ENCODE measurements at regions not wholly inside any gene's neighbourhood (a gene's known extent, or its start where the extent isn't known, plus 50 kb on each side); places are given as distances from the start of the nearest gene placed in this dataset.
"Not testable (repeated sequence)": the region's sequence is repeated elsewhere in the genome, so short reads cannot be mapped to it uniquely, and the experiment has no call there.

GRCh38 chr6:67790569-67790968, 844.5 kb upstream of the ADGRB3 start:
- no peaks in the 10 kb centered on the region for H3K27me3 ChIP-seq
- H3K27ac ChIP-seq: no peak overlapping the region
- H3K9me3 ChIP-seq: no peaks in the 10 kb centered on the region
- no peak for DNase-seq (ENCODE audit: extremely low spot score in 2 of 2)
- TF ChIP-seq POLR2AphosphoS5 (IDR thresholded peaks at IDR 0.05; ENCODE audit: insufficient read depth in 1 of 2, low read depth in 1 of 2) (no peak), POLR2A (IDR thresholded peaks at IDR 0.05) (no peak)
- no peaks in the 10 kb centered on the region for H3K36me3 ChIP-seq
- H3K4me1 ChIP-seq: no peaks in the 10 kb centered on the region
- no peak overlapping the region for H3K4me3 ChIP-seq
- intact Hi-C loops (cut with DNase I): no loop called here

GRCh38 chr6:67787119-67787518, 848.0 kb upstream of the ADGRB3 start:
- H3K27me3 ChIP-seq; DNase-seq (ENCODE audit: extremely low spot score in 2 of 2); H3K36me3 ChIP-seq; H3K27ac ChIP-seq; H3K4me1 ChIP-seq; intact Hi-C loops (cut with DNase I); H3K9me3 ChIP-seq; H3K4me3 ChIP-seq: not testable (repeated sequence)

GRCh38 chr6:67779876-67780275, 855.2 kb upstream of the ADGRB3 start:
- Histone ChIP-seq H3K27ac (no peak overlapping the region), H3K4me1 (no peaks in the 10 kb centered on the region), H3K36me3 (no peaks in the 10 kb centered on the region), H3K27me3 (no peaks in the 10 kb centered on the region), H3K4me3 (no peak overlapping the region), H3K9me3 (no peaks in the 10 kb centered on the region)
- intact Hi-C loops (cut with DNase I): no loop called here
- TF ChIP-seq POLR2A (IDR thresholded peaks at IDR 0.05) (no peak), CTCF (IDR thresholded peaks at IDR 0.05) (no peak), POLR2AphosphoS5 (IDR thresholded peaks at IDR 0.05; ENCODE audit: insufficient read depth in 1 of 2, low read depth in 1 of 2) (no peak)
- DNase-seq (ENCODE audit: extremely low spot score in 2 of 2): no peak

GRCh38 chr6:67775333-67775732, 859.7 kb upstream of the ADGRB3 start:
- Histone ChIP-seq H3K9me3 (no peaks in the 10 kb centered on the region), H3K36me3 (no peaks in the 10 kb centered on the region), H3K4me1 (no peaks in the 10 kb centered on the region), H3K27ac (no peak overlapping the region), H3K27me3 (no peaks in the 10 kb centered on the region), H3K4me3 (no peak overlapping the region)
- intact Hi-C loops (cut with DNase I): no loop called here
- TF ChIP-seq POLR2A (IDR thresholded peaks at IDR 0.05) (no peak), CTCF (IDR thresholded peaks at IDR 0.05) (no peak), POLR2AphosphoS5 (IDR thresholded peaks at IDR 0.05; ENCODE audit: insufficient read depth in 1 of 2, low read depth in 1 of 2) (no peak)
- no peak for DNase-seq (ENCODE audit: extremely low spot score in 2 of 2)

- no peak for DNase-seq (ENCODE audit: extremely low spot score in 2 of 2)
- Histone ChIP-seq H3K4me3 (no peak overlapping the region), H3K9me3 (no peaks in the 10 kb centered on the region), H3K36me3 (no peaks in the 10 kb centered on the region), H3K27ac (no peak overlapping the region), H3K27me3 (no peaks in the 10 kb centered on the region), H3K4me1 (no peaks in the 10 kb centered on the region)
- TF ChIP-seq POLR2A (IDR thresholded peaks at IDR 0.05): no peak
- no peak for TF ChIP-seq CTCF (IDR thresholded peaks at IDR 0.05)
- no peak for TF ChIP-seq POLR2AphosphoS5 (IDR thresholded peaks at IDR 0.05; ENCODE audit: insufficient read depth in 1 of 2, low read depth in 1 of 2)
- intact Hi-C loops (cut with DNase I): no loop called here
Observed at GRCh38 chr6:67768972-67769371, 866.1 kb upstream of the ADGRB3 start.

- DNase-seq (ENCODE audit: extremely low spot score in 2 of 2); H3K4me3 ChIP-seq; intact Hi-C loops (cut with DNase I): not testable (repeated sequence)
Observed at GRCh38 chr6:67767046-67767822, 867.8 kb upstream of the ADGRB3 start.

More at GRCh38 chr6:67767046-67767822, 867.8 kb upstream of the ADGRB3 start:
- H3K4me1 ChIP-seq, H3K9me3 ChIP-seq, H3K36me3 ChIP-seq, H3K27ac ChIP-seq, H3K27me3 ChIP-seq: not testable (repeated sequence)

Data from vagina (tissue), 2 donors.